HG02610 (cell line): ENCODE measurements at regions not wholly inside any gene's neighbourhood (a gene's known extent, or its start where the extent isn't known, plus 50 kb on each side); places are given as distances from the start of the nearest gene placed in this dataset.

Source experiments
- ATAC-seq: cut with Tn5 transposase; IDR thresholded peaks from one replicate; pipeline ENCODE4 v1.9.1; 2021; ENCODE audit warnings: mild to moderate bottlenecking, moderate library complexity; ENCODE audit not compliant: unreplicated experiment

- no peak for ATAC-seq
Observed at GRCh38 chr5:166166071-166166470, 2125.4 kb upstream of the WWC1 start.

GRCh38 chr5:166172597-166172996, 2118.8 kb upstream of the WWC1 start:
- no peak for ATAC-seq

- ATAC-seq = no peak
Observed at GRCh38 chr5:166178411-166179080, 2112.9 kb upstream of the WWC1 start.

GRCh38 chr5:166185185-166185584, 2106.3 kb upstream of the WWC1 start:
- no peak for ATAC-seq

GRCh38 chr5:166188501-166189325, 2102.7 kb upstream of the WWC1 start:
- no peak for ATAC-seq

- no peak for ATAC-seq
Observed at GRCh38 chr5:166192696-166193095, 2098.7 kb upstream of the WWC1 start.

GRCh38 chr5:166195981-166196380, 2095.5 kb upstream of the WWC1 start:
- no peak for ATAC-seq

- no peak for ATAC-seq
Observed at GRCh38 chr5:166200532-166200931, 2090.9 kb upstream of the WWC1 start.

- no peak for ATAC-seq
Observed at GRCh38 chr5:166211640-166212039, 2079.8 kb upstream of the WWC1 start.

- no peak for ATAC-seq
Observed at GRCh38 chr5:166236327-166236726, 2055.1 kb upstream of the WWC1 start.

GRCh38 chr5:166240705-166241104, 2050.7 kb upstream of the WWC1 start:
- no peak for ATAC-seq

GRCh38 chr5:166245556-166245955, 2045.9 kb upstream of the WWC1 start:
- ATAC-seq = no peak

- ATAC-seq = no peak
Observed at GRCh38 chr5:166251786-166252185, 2039.7 kb upstream of the WWC1 start.

GRCh38 chr5:166257661-166258060, 2033.8 kb upstream of the WWC1 start:
- no peak for ATAC-seq

- no peak for ATAC-seq
Observed at GRCh38 chr5:166262395-166262794, 2029.0 kb upstream of the WWC1 start.

GRCh38 chr5:166267907-166268306, 2023.5 kb upstream of the WWC1 start:
- no peak for ATAC-seq

GRCh38 chr5:166270712-166271111, 2020.7 kb upstream of the WWC1 start:
- ATAC-seq = no peak

GRCh38 chr5:166276006-166276405, 2015.4 kb upstream of the WWC1 start:
- no peak for ATAC-seq

- no peak for ATAC-seq
Observed at GRCh38 chr5:166279828-166280227, 2011.6 kb upstream of the WWC1 start.

- no peak for ATAC-seq
Observed at GRCh38 chr5:166281433-166281832, 2010.0 kb upstream of the WWC1 start.

- no peak for ATAC-seq
Observed at GRCh38 chr5:166282939-166283338, 2008.5 kb upstream of the WWC1 start.

GRCh38 chr5:166285361-166285760, 2006.1 kb upstream of the WWC1 start:
- ATAC-seq = no peak
